ENCODE measurements at regions not wholly inside any gene's neighbourhood (a gene's known extent, or its start where the extent isn't known, plus 50 kb on each side); places are given as distances from the start of the nearest gene placed in this dataset.
A peak's percentile ranks its signal among the peaks of the same experiment; 100 is the strongest.

DNA sequence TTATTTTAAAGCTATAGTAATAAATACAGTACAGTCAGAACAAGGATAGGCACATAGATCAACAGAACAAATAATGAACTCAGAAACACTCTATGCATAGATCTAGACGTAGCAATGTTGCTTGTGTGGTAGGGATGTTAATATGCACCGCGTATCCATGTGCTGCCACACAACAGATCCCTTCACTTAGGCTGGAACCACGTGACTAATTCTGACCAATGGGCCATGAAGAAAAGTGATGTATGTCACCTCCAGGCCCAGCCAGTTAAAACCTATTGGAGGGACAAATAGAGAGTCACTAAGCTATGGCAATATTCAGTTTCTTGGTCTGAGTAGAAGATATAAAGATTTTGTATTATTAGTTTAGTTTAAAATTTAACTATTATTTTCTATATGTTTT, 91.4 kb downstream of the ADAMTS1 start:
- DNase-seq (ENCODE audit: low read depth in 1 of 2, low spot score in 1 of 2), result no peak
- H3K27ac ChIP-seq (replicated peaks), result no peak overlapping the region
- no peak overlapping the region for H3K4me3 ChIP-seq (replicated peaks; ENCODE audit: insufficient read depth, low read length)
- TF ChIP-seq SPI1 (IDR thresholded peaks at IDR 0.05; ENCODE audit: borderline replicate concordance, low read depth), result no peak
- TF ChIP-seq GABPA (IDR thresholded peaks at IDR 0.05; ENCODE audit: low read depth), result no peak
- TF ChIP-seq, protein P1, sequence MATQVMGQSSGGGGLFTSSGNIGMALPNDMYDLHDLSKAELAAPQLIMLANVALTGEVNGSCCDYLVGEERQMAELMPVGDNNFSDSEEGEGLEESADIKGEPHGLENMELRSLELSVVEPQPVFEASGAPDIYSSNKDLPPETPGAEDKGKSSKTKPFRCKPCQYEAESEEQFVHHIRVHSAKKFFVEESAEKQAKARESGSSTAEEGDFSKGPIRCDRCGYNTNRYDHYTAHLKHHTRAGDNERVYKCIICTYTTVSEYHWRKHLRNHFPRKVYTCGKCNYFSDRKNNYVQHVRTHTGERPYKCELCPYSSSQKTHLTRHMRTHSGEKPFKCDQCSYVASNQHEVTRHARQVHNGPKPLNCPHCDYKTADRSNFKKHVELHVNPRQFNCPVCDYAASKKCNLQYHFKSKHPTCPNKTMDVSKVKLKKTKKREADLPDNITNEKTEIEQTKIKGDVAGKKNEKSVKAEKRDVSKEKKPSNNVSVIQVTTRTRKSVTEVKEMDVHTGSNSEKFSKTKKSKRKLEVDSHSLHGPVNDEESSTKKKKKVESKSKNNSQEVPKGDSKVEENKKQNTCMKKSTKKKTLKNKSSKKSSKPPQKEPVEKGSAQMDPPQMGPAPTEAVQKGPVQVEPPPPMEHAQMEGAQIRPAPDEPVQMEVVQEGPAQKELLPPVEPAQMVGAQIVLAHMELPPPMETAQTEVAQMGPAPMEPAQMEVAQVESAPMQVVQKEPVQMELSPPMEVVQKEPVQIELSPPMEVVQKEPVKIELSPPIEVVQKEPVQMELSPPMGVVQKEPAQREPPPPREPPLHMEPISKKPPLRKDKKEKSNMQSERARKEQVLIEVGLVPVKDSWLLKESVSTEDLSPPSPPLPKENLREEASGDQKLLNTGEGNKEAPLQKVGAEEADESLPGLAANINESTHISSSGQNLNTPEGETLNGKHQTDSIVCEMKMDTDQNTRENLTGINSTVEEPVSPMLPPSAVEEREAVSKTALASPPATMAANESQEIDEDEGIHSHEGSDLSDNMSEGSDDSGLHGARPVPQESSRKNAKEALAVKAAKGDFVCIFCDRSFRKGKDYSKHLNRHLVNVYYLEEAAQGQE (IDR thresholded peaks at IDR 0.05; ENCODE audit: insufficient replicate concordance, low read depth), result no peak
- TF ChIP-seq CTCF (IDR thresholded peaks at IDR 0.05; ENCODE audit: insufficient read depth, low read length), result no peak
- no peak for TF ChIP-seq POLR2AphosphoS5 (IDR thresholded peaks at IDR 0.05; ENCODE audit: low read depth)
- no peaks in the 10 kb centered on the region for H3K27me3 ChIP-seq (ENCODE audit: insufficient read depth, poor library complexity, severe bottlenecking)

GRCh38 chr21:26752849-26753248, 92.4 kb downstream of the ADAMTS1 start:
- TF ChIP-seq, protein P1 (IDR thresholded peaks at IDR 0.05; ENCODE audit: insufficient replicate concordance, low read depth), result no peak
- no peak for TF ChIP-seq CTCF (IDR thresholded peaks at IDR 0.05; ENCODE audit: insufficient read depth, low read length)
- TF ChIP-seq GABPA (IDR thresholded peaks at IDR 0.05; ENCODE audit: low read depth), result no peak
- no peak for DNase-seq (ENCODE audit: low read depth in 1 of 2, low spot score in 1 of 2)
- Histone ChIP-seq H3K27ac (replicated peaks) (no peak overlapping the region), H3K27me3 (ENCODE audit: insufficient read depth, poor library complexity, severe bottlenecking) (no peaks in the 10 kb centered on the region), H3K4me3 (replicated peaks; ENCODE audit: insufficient read depth, low read length) (no peak overlapping the region)

DNA sequence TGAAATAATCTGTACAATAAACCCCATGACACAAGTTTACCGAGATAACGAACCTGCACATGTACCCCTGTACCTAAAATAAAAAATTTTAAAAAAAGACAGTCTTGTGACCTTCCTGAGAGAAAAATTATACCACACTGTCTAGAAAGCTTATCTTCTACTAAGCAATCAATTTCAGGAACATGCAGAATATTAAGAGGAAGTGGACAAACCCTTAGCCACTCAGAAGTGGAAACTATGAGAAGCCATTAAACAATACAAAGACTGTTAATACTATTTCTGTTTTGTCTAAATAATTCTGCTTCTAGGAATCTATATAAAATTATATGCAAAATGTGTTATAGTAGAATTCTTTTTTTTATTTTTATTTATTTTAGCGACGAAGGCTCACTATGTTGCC, 93.9 kb downstream of the ADAMTS1 start:
- DNase-seq (ENCODE audit: low read depth in 1 of 2, low spot score in 1 of 2), result no peak
- H3K27ac ChIP-seq (replicated peaks), result no peak overlapping the region
- H3K27me3 ChIP-seq (ENCODE audit: insufficient read depth, poor library complexity, severe bottlenecking), result no peaks in the 10 kb centered on the region
- H3K4me3 ChIP-seq (replicated peaks; ENCODE audit: insufficient read depth, low read length), result no peak overlapping the region
- TF ChIP-seq POLR2AphosphoS5 (IDR thresholded peaks at IDR 0.05; ENCODE audit: low read depth), result no peak
- peak; percentile 86 for TF ChIP-seq SPI1 (IDR thresholded peaks at IDR 0.05; ENCODE audit: borderline replicate concordance, low read depth)

GRCh38 chr21:26748066-26748465, 97.1 kb downstream of the ADAMTS1 start:
- Histone ChIP-seq H3K27ac (replicated peaks) (no peak overlapping the region), H3K27me3 (ENCODE audit: insufficient read depth, poor library complexity, severe bottlenecking) (no peaks in the 10 kb centered on the region), H3K4me3 (replicated peaks; ENCODE audit: insufficient read depth, low read length) (no peak overlapping the region)
- DNase-seq (ENCODE audit: low read depth in 1 of 2, low spot score in 1 of 2), result no peak
- no peak for TF ChIP-seq CTCF (IDR thresholded peaks at IDR 0.05; ENCODE audit: insufficient read depth, low read length)
- no peak for TF ChIP-seq POLR2AphosphoS5 (IDR thresholded peaks at IDR 0.05; ENCODE audit: low read depth)
- no peak for TF ChIP-seq SPI1 (IDR thresholded peaks at IDR 0.05; ENCODE audit: borderline replicate concordance, low read depth)
- TF ChIP-seq GABPA (IDR thresholded peaks at IDR 0.05; ENCODE audit: low read depth), result no peak
- TF ChIP-seq, protein P1 (IDR thresholded peaks at IDR 0.05; ENCODE audit: insufficient replicate concordance, low read depth), result no peak
